ENCODE measurements at regions not wholly inside any gene's neighbourhood (a gene's known extent, or its start where the extent isn't known, plus 50 kb on each side); places are given as distances from the start of the nearest gene placed in this dataset.

GRCh38 chr20:47970282-47970903, 185.1 kb upstream of the SULF2 start:
- TF ChIP-seq YY1 (IDR thresholded peaks at IDR 0.05; ENCODE audit: low read depth) = no peak
- no peak for TF ChIP-seq NFIC (IDR thresholded peaks at IDR 0.05)
- no peak for TF ChIP-seq RAD21 (IDR thresholded peaks at IDR 0.05; ENCODE audit: low read depth)
- no peak for TF ChIP-seq TAF1 (IDR thresholded peaks at IDR 0.05; ENCODE audit: low read depth)
- no peak for TF ChIP-seq ZBTB7A (IDR thresholded peaks at IDR 0.05; ENCODE audit: low read depth)
- TF ChIP-seq, protein P1, sequence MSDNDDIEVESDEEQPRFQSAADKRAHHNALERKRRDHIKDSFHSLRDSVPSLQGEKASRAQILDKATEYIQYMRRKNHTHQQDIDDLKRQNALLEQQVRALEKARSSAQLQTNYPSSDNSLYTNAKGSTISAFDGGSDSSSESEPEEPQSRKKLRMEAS (IDR thresholded peaks at IDR 0.05) = no peak
- TF ChIP-seq TCF12 (IDR thresholded peaks at IDR 0.05; ENCODE audit: low read depth) = no peak
- TF ChIP-seq, protein P2, sequence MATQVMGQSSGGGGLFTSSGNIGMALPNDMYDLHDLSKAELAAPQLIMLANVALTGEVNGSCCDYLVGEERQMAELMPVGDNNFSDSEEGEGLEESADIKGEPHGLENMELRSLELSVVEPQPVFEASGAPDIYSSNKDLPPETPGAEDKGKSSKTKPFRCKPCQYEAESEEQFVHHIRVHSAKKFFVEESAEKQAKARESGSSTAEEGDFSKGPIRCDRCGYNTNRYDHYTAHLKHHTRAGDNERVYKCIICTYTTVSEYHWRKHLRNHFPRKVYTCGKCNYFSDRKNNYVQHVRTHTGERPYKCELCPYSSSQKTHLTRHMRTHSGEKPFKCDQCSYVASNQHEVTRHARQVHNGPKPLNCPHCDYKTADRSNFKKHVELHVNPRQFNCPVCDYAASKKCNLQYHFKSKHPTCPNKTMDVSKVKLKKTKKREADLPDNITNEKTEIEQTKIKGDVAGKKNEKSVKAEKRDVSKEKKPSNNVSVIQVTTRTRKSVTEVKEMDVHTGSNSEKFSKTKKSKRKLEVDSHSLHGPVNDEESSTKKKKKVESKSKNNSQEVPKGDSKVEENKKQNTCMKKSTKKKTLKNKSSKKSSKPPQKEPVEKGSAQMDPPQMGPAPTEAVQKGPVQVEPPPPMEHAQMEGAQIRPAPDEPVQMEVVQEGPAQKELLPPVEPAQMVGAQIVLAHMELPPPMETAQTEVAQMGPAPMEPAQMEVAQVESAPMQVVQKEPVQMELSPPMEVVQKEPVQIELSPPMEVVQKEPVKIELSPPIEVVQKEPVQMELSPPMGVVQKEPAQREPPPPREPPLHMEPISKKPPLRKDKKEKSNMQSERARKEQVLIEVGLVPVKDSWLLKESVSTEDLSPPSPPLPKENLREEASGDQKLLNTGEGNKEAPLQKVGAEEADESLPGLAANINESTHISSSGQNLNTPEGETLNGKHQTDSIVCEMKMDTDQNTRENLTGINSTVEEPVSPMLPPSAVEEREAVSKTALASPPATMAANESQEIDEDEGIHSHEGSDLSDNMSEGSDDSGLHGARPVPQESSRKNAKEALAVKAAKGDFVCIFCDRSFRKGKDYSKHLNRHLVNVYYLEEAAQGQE (IDR thresholded peaks at IDR 0.05; ENCODE audit: low read depth) = no peak

All from Ishikawa (cell line).